WTC11 (cell line): ENCODE measurements at regions not wholly inside any gene's neighbourhood (a gene's known extent, or its start where the extent isn't known, plus 50 kb on each side); places are given as distances from the start of the nearest gene placed in this dataset.

ENCODE experiments used
- CBFB ChIP-seq: sonication (generic); formaldehyde crosslinking; IDR thresholded peaks from 2 replicates; pipeline ENCODE4 v1.8.1; 2022; ENCODE audit warnings: mild to moderate bottlenecking, low read depth, missing genetic modification reagents
- CTCF ChIP-seq: fragments of 200-600 bp; IDR thresholded peaks from 2 replicates; pipeline ENCODE4 v1.8.0; 2022; ENCODE audit warnings: antibody characterized with exemption
- KAT7 ChIP-seq: sonication (generic); formaldehyde crosslinking; IDR thresholded peaks from 2 replicates; pipeline ENCODE4 v1.8.1; 2023; ENCODE audit warnings: missing genetic modification reagents, mild to moderate bottlenecking, borderline replicate concordance
- PRDM15 ChIP-seq: sonication (generic); formaldehyde crosslinking; IDR thresholded peaks from 2 replicates; pipeline ENCODE4 v1.8.0; 2022; ENCODE audit warnings: missing genetic modification reagents
- SOX15 ChIP-seq: fragments of 250-450 bp; sonication (Bioruptor Pico); IDR thresholded peaks from 2 replicates; pipeline ENCODE4 v1.9.0; 2021; ENCODE audit warnings: mild to moderate bottlenecking
- TP53 ChIP-seq: sonication (generic); formaldehyde crosslinking; IDR thresholded peaks from 2 replicates; pipeline ENCODE4 v1.8.1; 2023; ENCODE audit warnings: mild to moderate bottlenecking, missing genetic modification reagents
- ZNF219 ChIP-seq: sonication (generic); formaldehyde crosslinking; IDR thresholded peaks from 2 replicates; pipeline ENCODE4 v1.8.0; 2023; ENCODE audit warnings: missing genetic modification reagents, mild to moderate bottlenecking, borderline replicate concordance
- ZNF281 ChIP-seq: sonication (generic); formaldehyde crosslinking; IDR thresholded peaks from 2 replicates; pipeline ENCODE4 v1.8.0; 2023; ENCODE audit warnings: mild to moderate bottlenecking, missing genetic modification reagents
- ZNF425 ChIP-seq: fragments of 250-450 bp; sonication (Bioruptor Pico); conservative IDR thresholded peaks from 2 replicates; pipeline ENCODE4 v1.9.0; 2021; ENCODE audit warnings: mild to moderate bottlenecking
- TF ChIP-seq, protein P1 (sequence below): sonication (generic); formaldehyde crosslinking; IDR thresholded peaks from 2 replicates; pipeline ENCODE4 v1.8.1; 2023; ENCODE audit warnings: mild to moderate bottlenecking, missing genetic modification reagents, moderate library complexity
- TF ChIP-seq, protein P2 (sequence below): sonication (generic); formaldehyde crosslinking; IDR thresholded peaks from 2 replicates; pipeline ENCODE4 v1.8.0; 2022; ENCODE audit warnings: mild to moderate bottlenecking, missing genetic modification reagents
- TF ChIP-seq, protein P3 (sequence below): sonication (generic); formaldehyde crosslinking; IDR thresholded peaks from 2 replicates; pipeline ENCODE4 v1.8.1; 2022; ENCODE audit warnings: mild to moderate bottlenecking, moderate library complexity, missing genetic modification reagents

DNA sequence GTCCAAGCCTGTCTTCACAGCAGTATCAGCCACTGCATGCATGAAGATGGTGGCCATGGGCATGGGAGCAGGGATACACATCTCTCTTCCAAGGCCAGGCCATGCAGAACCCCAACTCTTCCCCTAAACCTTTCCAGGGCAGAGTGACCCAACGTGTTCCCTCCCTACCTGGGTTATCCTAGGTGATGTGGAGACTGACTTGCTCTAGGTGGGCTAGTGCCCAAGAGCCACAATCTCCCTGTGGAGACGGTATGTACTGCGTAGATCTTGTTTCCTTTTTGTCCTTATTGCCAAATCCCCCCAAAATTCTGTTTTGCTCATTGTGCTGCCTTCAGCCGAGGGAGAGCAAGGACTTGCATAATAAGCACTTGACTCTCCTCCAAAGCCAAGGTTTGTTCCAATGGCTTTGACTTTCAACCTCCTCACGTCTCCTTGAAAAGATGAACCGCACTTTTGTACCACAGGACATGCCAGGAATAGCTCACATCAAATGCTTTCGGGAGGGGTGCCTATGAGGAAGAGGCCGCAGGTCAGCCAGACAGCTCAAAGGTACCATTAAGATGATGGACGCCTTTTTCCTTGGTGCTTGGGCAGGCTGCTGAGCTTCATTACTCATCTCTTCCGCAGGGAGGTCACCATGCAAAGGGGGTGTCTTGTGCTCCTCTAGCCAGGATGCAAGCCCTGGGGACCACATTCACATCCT, 76.2 kb upstream of the GLI2 start:
- TF ChIP-seq CTCF (no peak), ZNF425 (no peak), TP53 (CRISPR knock-in tag) (no peak), ZNF219 (CRISPR knock-in tag) (no peak), SOX15 (CRISPR knock-in tag) (no peak), PRDM15 (CRISPR knock-in tag) (no peak), CBFB (CRISPR knock-in tag) (no peak), KAT7 (no peak), ZNF281 (CRISPR knock-in tag) (no peak)
- TF ChIP-seq, protein P1, sequence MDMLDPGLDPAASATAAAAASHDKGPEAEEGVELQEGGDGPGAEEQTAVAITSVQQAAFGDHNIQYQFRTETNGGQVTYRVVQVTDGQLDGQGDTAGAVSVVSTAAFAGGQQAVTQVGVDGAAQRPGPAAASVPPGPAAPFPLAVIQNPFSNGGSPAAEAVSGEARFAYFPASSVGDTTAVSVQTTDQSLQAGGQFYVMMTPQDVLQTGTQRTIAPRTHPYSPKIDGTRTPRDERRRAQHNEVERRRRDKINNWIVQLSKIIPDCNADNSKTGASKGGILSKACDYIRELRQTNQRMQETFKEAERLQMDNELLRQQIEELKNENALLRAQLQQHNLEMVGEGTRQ (CRISPR knock-in tag) = no peak
- TF ChIP-seq, protein P2, sequence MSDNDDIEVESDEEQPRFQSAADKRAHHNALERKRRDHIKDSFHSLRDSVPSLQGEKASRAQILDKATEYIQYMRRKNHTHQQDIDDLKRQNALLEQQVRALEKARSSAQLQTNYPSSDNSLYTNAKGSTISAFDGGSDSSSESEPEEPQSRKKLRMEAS (CRISPR knock-in tag) = no peak
- TF ChIP-seq, protein P3, sequence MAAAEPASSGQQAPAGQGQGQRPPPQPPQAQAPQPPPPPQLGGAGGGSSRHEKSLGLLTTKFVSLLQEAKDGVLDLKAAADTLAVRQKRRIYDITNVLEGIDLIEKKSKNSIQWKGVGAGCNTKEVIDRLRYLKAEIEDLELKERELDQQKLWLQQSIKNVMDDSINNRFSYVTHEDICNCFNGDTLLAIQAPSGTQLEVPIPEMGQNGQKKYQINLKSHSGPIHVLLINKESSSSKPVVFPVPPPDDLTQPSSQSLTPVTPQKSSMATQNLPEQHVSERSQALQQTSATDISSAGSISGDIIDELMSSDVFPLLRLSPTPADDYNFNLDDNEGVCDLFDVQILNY (CRISPR knock-in tag) = no peak
